ENCODE measurements at regions not wholly inside any gene's neighbourhood (a gene's known extent, or its start where the extent isn't known, plus 50 kb on each side); places are given as distances from the start of the nearest gene placed in this dataset.

GRCh38 chrY:15447959-15448358 lies 923.6 kb downstream of the NLGN4Y start:
- TF ChIP-seq CTCF (conservative IDR thresholded peaks at IDR 0.05; ENCODE audit: low read depth in 2 of 2): no peak
- no peak for TF ChIP-seq EZH2phosphoT487 (IDR thresholded peaks at IDR 0.05; ENCODE audit: unreplicated experiment)
- TF ChIP-seq CREB1 (CRISPR knock-in tag; IDR thresholded peaks at IDR 0.05; ENCODE audit: low read depth): no peak
- no peak for TF ChIP-seq ETS1 (IDR thresholded peaks at IDR 0.05)
- no peak for TF ChIP-seq POLR2AphosphoS5 (IDR thresholded peaks at IDR 0.05; ENCODE audit: low read depth)
- TF ChIP-seq EZH2 (IDR thresholded peaks at IDR 0.05; ENCODE audit: low read depth, unreplicated experiment): no peak
- no peak for TF ChIP-seq REST (IDR thresholded peaks at IDR 0.05; ENCODE audit: unreplicated experiment)
- TF ChIP-seq ZNF331 (CRISPR knock-in tag; IDR thresholded peaks at IDR 0.05; ENCODE audit: low read depth): no peak
- TF ChIP-seq NANOG (IDR thresholded peaks at IDR 0.05; ENCODE audit: borderline replicate concordance): no peak
- TF ChIP-seq JUNB (IDR thresholded peaks at IDR 0.05; ENCODE audit: unreplicated experiment): no peak
- no peak for TF ChIP-seq STAT1 (IDR thresholded peaks at IDR 0.05; ENCODE audit: unreplicated experiment)
- TF ChIP-seq ZNF114 (CRISPR knock-in tag; IDR thresholded peaks at IDR 0.05): no peak
- TF ChIP-seq, protein P1, sequence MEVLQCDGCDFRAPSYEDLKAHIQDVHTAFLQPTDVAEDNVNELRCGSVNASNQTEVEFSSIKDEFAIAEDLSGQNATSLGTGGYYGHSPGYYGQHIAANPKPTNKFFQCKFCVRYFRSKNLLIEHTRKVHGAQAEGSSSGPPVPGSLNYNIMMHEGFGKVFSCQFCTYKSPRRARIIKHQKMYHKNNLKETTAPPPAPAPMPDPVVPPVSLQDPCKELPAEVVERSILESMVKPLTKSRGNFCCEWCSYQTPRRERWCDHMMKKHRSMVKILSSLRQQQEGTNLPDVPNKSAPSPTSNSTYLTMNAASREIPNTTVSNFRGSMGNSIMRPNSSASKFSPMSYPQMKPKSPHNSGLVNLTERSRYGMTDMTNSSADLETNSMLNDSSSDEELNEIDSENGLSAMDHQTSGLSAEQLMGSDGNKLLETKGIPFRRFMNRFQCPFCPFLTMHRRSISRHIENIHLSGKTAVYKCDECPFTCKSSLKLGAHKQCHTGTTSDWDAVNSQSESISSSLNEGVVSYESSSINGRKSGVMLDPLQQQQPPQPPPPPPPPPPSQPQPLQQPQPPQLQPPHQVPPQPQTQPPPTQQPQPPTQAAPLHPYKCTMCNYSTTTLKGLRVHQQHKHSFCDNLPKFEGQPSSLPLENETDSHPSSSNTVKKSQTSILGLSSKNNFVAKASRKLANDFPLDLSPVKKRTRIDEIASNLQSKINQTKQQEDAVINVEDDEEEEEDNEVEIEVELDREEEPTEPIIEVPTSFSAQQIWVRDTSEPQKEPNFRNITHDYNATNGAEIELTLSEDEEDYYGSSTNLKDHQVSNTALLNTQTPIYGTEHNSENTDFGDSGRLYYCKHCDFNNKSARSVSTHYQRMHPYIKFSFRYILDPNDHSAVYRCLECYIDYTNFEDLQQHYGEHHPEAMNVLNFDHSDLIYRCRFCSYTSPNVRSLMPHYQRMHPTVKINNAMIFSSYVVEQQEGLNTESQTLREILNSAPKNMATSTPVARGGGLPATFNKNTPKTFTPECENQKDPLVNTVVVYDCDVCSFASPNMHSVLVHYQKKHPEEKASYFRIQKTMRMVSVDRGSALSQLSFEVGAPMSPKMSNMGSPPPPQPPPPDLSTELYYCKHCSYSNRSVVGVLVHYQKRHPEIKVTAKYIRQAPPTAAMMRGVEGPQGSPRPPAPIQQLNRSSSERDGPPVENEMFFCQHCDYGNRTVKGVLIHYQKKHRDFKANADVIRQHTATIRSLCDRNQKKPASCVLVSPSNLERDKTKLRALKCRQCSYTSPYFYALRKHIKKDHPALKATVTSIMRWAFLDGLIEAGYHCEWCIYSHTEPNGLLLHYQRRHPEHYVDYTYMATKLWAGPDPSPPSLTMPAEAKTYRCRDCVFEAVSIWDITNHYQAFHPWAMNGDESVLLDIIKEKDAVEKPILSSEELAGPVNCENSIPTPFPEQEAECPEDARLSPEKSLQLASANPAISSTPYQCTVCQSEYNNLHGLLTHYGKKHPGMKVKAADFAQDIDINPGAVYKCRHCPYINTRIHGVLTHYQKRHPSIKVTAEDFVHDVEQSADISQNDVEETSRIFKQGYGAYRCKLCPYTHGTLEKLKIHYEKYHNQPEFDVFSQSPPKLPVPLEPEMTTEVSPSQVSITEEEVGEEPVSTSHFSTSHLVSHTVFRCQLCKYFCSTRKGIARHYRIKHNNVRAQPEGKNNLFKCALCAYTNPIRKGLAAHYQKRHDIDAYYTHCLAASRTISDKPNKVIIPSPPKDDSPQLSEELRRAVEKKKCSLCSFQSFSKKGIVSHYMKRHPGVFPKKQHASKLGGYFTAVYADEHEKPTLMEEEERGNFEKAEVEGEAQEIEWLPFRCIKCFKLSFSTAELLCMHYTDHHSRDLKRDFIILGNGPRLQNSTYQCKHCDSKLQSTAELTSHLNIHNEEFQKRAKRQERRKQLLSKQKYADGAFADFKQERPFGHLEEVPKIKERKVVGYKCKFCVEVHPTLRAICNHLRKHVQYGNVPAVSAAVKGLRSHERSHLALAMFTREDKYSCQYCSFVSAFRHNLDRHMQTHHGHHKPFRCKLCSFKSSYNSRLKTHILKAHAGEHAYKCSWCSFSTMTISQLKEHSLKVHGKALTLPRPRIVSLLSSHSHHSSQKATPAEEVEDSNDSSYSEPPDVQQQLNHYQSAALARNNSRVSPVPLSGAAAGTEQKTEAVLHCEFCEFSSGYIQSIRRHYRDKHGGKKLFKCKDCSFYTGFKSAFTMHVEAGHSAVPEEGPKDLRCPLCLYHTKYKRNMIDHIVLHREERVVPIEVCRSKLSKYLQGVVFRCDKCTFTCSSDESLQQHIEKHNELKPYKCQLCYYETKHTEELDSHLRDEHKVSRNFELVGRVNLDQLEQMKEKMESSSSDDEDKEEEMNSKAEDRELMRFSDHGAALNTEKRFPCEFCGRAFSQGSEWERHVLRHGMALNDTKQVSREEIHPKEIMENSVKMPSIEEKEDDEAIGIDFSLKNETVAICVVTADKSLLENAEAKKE (CRISPR knock-in tag; IDR thresholded peaks at IDR 0.05): no peak
